Choroid plexus epithelial cell (primary cell): ENCODE measurements at regions not wholly inside any gene's neighbourhood (a gene's known extent, or its start where the extent isn't known, plus 50 kb on each side); places are given as distances from the start of the nearest gene placed in this dataset.

Experiments
- DNase-seq: peaks from one replicate; pipeline ENCODE4 v3.0.0-alpha.2; 2010; ENCODE audit warnings: low read depth
- H3K4me3 ChIP-seq: 2 replicates; pipeline ENCODE4 v1.5.1; 2011; ENCODE audit warnings: low read depth, mild to moderate bottlenecking, control low read depth, low read length, moderate library complexity
- TF ChIP-seq, protein P1 (sequence below): conservative IDR thresholded peaks from 2 replicates; pipeline ENCODE4 v1.5.1; 2011; ENCODE audit warnings: low read depth, mild to moderate bottlenecking, control low read depth, inconsistent platforms, low read length, moderate library complexity

DNA sequence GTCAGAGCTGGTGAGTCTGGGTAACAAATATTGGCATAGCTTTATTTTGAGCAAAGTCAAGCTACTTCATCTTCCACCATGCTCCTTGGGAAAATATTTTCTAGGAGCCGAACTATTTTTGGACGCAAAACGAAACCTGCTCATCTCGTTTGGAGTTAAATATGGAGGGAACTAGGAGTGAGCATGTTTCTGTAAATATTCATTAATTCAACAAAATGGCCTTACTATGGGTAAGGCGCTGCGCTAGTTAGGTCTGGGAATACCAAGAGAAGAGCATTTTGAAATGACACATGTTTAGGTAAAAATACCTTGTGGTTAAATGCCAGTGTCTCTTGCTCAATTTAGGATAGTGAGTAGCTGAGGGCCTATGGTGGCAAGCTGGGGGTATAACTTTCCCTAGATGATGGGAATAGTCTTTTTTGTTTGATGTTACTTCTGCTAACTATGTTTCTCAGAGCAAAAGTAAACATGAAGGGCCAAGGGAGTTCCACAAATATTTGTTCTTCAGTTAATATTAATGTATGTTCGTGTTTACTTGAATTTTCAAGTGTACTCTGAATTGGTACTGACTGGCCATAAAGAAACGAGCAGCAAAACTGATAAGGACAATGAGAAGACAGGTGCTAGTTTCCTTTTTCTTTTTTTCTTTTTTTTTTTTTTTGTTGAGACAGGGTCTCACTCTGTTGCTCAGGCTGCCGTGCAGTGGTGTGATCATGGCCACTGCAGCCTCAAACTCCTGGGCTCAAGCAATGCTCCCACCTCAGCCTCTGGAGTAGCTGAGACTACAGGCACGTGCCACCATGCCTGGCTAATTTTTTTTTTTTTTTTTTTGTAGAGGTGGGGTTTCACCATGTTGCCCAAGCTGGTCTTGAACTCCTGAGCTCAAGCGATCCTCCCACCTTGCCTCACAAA is 77.7 kb downstream of the MAP1LC3B2 start:
- TF ChIP-seq, protein P1, sequence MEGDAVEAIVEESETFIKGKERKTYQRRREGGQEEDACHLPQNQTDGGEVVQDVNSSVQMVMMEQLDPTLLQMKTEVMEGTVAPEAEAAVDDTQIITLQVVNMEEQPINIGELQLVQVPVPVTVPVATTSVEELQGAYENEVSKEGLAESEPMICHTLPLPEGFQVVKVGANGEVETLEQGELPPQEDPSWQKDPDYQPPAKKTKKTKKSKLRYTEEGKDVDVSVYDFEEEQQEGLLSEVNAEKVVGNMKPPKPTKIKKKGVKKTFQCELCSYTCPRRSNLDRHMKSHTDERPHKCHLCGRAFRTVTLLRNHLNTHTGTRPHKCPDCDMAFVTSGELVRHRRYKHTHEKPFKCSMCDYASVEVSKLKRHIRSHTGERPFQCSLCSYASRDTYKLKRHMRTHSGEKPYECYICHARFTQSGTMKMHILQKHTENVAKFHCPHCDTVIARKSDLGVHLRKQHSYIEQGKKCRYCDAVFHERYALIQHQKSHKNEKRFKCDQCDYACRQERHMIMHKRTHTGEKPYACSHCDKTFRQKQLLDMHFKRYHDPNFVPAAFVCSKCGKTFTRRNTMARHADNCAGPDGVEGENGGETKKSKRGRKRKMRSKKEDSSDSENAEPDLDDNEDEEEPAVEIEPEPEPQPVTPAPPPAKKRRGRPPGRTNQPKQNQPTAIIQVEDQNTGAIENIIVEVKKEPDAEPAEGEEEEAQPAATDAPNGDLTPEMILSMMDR, result no peak
- no peak for DNase-seq
- H3K4me3 ChIP-seq, result no peak overlapping the region

DNA sequence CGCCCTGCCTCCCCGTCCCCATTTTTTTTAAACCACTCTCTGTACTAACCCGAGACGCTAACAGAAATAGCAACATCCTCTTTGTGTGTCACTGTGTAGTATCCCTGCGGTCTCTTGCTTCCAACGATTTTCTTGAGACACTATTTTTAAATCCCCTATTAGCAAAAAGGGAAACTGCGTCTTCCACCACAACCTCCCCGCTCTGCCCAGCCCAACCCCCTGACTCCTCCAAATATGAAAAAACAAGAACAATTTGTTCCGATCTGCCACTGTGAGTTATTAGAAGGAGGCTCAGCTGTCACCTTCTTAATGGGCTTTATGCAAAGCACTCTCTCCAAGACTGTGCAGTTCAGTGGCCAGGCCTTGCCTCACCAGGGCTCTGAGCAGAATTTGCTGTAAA is 76.3 kb downstream of the MAP1LC3B2 start:
- no peak overlapping the region for H3K4me3 ChIP-seq
- DNase-seq, result no peak
- TF ChIP-seq, protein P1, result no peak

DNA sequence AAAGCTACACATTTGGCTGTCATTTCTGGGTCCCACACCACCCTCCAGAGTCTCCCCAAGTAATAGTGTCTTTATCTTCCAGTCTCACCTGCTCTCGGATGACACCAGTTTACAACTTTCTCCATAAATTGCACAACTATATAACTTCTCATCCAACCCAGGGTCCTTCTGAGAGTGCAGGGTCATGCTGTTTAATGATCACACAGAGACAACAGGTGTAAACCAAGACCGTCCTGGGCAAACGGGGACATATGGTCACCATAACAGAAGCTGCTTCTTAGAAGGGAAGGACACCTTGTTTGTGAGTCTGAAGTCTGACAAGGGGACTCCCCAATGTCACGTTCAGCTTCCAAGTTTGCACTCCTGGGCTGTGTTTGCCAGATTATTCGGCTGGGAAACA is 74.3 kb downstream of the MAP1LC3B2 start:
- H3K4me3 ChIP-seq, result no peak overlapping the region
- TF ChIP-seq, protein P1, result no peak
- no peak for DNase-seq

DNA sequence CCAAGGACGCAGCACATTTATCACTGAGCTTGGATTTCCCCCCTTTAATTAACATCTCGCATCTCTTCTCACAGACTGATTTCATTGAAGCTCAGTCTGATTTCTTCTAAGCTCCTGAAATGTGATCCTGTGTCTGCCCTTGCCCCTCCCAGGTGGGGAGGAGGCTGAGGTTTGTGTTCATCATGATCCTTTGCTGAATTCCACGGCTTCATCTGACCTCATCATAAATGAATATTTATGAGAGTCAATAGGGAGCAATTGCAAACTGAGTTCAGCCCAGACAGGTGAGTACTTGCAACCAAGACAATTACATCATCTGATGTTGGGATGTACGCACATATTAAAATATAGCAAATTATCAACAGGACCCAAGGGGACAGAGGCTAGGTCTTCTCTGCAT is 72.4 kb downstream of the MAP1LC3B2 start:
- TF ChIP-seq, protein P1, result no peak

DNA sequence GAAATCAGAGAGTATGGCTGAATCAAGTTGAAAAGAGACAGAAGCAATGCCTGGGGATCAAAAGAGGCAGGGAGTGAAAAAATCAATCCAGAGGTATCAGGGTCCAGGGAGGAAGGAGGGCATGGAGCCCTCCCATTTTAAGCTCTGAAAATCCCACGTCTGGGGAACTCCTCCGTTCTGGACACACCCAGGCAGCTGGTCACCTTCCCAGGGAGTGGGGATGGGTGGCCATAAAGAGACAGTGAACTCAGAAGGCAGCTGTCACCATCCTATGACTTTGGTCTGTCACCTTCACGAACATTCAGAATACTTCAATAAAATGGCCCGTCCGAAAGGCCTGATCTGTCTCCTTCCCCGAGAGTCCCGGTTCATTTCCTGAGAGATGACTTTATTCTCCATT is 71.6 kb downstream of the MAP1LC3B2 start:
- H3K4me3 ChIP-seq, result no peak overlapping the region
- TF ChIP-seq, protein P1, result no peak
- no peak for DNase-seq

More for the DNA sequence above, 72.4 kb downstream of the MAP1LC3B2 start:
- no peak for DNase-seq
- no peak overlapping the region for H3K4me3 ChIP-seq

DNA sequence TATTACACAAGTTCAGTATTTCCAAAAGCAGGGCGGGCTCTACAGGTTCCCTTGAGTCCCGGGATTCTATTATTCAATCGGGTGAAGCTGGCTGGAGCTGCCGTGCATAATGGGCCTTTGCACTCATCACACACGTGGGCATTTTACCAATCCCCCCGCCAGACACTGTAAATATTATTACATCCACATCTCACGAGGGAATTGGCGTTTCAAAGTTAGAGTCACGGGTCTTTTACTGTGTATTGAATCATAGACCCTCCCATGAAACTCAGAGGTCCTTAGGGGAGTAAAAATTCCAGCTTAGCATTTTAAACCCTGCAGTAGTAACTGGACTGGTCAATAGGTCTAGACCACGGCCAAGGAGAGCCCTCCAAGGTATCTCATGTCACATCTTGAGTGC is 70.3 kb downstream of the MAP1LC3B2 start:
- no peak for DNase-seq
- TF ChIP-seq, protein P1, result no peak
- no peak overlapping the region for H3K4me3 ChIP-seq

DNA sequence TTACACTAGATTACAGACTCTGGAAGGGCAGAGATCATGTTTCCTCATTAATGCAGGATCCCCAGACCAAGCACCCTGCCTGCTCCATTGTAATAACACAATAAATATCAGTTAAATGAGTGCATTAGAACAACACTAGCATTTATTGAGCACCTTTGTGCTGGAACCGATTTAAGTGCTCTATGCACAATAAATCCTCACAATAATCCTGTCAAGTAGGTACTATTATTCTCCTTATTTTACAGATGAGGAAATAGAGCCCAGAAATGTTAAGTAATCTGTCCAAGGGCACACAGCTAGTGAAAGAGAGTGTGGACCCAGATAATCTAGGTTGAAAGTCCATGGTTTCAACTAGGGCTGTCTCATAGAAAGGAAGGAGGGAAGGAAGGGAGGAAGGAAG is 69.8 kb downstream of the MAP1LC3B2 start:
- TF ChIP-seq, protein P1, result no peak
- no peak for DNase-seq
- H3K4me3 ChIP-seq, result no peak overlapping the region
